Coronary artery (tissue), 2 donors: ENCODE measurements at regions not wholly inside any gene's neighbourhood (a gene's known extent, or its start where the extent isn't known, plus 50 kb on each side); places are given as distances from the start of the nearest gene placed in this dataset.
"Not testable (repeated sequence)": the region's sequence is repeated elsewhere in the genome, so short reads cannot be mapped to it uniquely, and the experiment has no call there.

Experiments used
- DNase-seq: peaks from one replicate; pipeline ENCODE4 v3.0.0-alpha.2; 2017; ENCODE audit warnings: low spot score
- H3K27ac ChIP-seq, 2 donors: fragments of 200-600 bp; sonication (generic); one replicate each; pipeline ENCODE4 v1.5.1; 2016 to 2019
- H3K4me3 ChIP-seq: fragments of 200-600 bp; sonication (generic); 2 replicates; pipeline ENCODE4 v1.5.1; 2016; ENCODE audit warnings: mild to moderate bottlenecking, moderate library complexity
- TF ChIP-seq, protein P1 (sequence below): fragments of 200-600 bp; sonication (generic); IDR thresholded peaks from one replicate; pipeline ENCODE4 v1.5.1; 2019; ENCODE audit warnings: antibody characterized with exemption

- Histone ChIP-seq H3K4me3 (no peak overlapping the region), H3K27ac (no peak overlapping the region)
- TF ChIP-seq, protein P1, sequence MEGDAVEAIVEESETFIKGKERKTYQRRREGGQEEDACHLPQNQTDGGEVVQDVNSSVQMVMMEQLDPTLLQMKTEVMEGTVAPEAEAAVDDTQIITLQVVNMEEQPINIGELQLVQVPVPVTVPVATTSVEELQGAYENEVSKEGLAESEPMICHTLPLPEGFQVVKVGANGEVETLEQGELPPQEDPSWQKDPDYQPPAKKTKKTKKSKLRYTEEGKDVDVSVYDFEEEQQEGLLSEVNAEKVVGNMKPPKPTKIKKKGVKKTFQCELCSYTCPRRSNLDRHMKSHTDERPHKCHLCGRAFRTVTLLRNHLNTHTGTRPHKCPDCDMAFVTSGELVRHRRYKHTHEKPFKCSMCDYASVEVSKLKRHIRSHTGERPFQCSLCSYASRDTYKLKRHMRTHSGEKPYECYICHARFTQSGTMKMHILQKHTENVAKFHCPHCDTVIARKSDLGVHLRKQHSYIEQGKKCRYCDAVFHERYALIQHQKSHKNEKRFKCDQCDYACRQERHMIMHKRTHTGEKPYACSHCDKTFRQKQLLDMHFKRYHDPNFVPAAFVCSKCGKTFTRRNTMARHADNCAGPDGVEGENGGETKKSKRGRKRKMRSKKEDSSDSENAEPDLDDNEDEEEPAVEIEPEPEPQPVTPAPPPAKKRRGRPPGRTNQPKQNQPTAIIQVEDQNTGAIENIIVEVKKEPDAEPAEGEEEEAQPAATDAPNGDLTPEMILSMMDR: no peak
- DNase-seq: no peak
Observed at GRCh38 chr20:54346276-54346675, 129.1 kb upstream of the DOK5 start.

- no peak overlapping the region for H3K4me3 ChIP-seq
- no peak for DNase-seq
- H3K27ac ChIP-seq: no peak overlapping the region
- TF ChIP-seq, protein P1: no peak
Observed at GRCh38 chr20:54347166-54347833, 128.1 kb upstream of the DOK5 start.

DNA sequence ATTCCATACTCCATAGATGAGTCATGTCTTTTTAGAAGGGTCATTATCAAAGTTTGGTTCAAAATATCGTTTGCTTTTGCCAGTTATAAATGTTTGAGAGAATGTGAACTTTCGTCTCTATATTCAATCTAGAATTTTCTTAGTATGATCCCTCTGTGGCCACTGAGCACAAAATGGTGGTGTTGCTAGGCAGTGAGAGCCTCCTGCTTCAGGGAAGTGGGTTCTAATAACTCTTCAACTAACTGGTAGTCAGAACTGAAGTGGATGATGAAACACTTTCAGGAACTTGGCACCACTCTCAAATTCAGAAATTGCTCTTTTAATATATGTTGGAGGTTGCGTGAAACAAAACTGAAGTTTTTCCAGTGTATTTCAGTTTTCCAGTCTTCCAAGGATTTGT is 125.0 kb upstream of the DOK5 start:
- TF ChIP-seq, protein P1: no peak
- Histone ChIP-seq H3K4me3 (no peak overlapping the region), H3K27ac (no peak overlapping the region)
- no peak for DNase-seq

DNA sequence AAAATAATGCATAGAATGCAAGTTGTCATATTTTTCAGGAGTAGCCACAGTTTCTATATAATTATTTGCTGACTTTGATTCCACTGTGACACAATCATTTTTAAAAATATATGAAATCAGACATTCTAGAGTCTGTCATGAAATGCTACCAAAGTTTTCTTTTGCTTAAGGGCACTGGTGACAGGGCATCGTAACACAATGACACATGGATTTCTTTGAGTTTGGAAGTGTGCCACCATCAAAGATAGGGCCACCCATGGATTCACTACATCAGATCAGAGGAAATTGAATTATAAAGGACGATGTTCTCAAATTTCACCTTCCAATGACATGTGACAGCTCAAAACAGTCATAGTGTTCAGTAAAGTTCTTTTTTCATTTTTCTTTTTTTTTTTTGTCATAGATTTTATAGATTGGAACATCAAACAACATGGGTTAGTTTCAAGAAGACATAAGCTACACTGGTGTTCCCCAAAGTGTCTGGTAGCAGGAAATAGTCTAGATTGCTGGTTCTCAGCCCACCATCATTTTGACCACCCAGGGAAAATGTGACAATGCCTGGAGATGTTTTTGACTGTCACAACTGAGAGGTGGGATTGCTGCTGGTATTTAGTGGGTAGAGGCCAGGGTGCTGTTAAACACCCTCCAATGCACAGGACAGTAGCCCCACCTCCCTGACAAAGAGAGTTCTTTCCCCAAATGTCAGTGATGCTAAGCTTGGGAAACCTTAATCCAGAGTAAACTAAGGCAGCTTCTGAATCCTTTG is 123.8 kb upstream of the DOK5 start:
- H3K4me3 ChIP-seq: no peak overlapping the region
- DNase-seq: no peak
- TF ChIP-seq, protein P1: no peak
- no peak overlapping the region for H3K27ac ChIP-seq

DNA sequence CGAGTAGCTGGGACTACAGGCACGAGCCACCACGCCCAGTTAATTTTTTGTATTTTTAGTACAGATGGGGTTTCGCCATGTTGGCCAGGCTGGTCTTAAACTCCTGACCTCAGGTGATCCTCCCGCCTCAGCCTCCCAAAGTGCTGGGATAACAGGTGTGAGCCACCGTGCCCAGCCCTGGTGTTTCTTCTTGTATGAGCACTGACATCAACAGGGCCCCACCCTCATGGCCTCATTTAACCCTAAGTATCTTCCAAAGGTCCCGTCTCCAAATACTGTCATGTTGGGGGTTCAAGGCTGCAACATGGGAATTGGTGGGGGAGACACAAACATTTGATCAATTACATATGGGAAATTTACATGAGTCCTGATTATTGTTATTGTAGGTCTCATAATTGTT is 122.9 kb upstream of the DOK5 start:
- DNase-seq, H3K4me3 ChIP-seq, H3K27ac ChIP-seq: not testable (repeated sequence)

- H3K27ac ChIP-seq: no peak overlapping the region
- DNase-seq: no peak
- no peak overlapping the region for H3K4me3 ChIP-seq
- TF ChIP-seq, protein P1: no peak
Observed at GRCh38 chr20:54353292-54353691, 122.1 kb upstream of the DOK5 start.

DNA sequence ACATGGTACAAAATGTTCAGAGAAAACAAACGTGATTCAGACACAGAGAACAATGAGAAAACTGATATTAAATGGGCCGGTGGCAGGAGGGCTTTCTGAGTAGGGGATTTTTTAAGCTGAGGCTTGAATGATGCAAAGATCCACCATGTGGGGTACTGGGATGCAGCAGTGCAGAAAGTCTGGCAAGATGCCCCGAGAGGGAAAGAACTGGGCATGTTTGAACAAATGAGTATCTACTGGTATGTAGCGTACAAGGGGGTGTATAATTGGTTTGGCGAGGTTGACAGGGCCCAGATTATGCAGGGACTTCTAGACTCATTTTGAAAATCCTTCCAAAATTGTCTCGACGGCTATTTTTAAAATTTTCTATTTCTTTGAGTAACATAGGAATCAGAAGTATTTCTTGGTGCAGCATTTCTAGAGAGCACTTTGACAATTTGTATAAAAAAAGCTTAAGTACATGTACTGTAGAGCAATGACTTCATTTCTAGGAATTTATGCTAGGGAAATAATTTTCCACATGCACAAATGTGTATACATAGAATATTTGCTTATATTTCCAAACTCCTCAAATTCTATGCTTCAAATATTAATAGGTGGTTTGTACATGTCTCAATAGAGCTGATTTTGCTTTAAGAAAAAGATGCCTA is 119.6 kb upstream of the DOK5 start:
- TF ChIP-seq, protein P1: no peak
- Histone ChIP-seq H3K27ac (no peak overlapping the region), H3K4me3 (no peak overlapping the region)
- DNase-seq: no peak
